IMR-90 (cell line): ENCODE measurements at regions not wholly inside any gene's neighbourhood (a gene's known extent, or its start where the extent isn't known, plus 50 kb on each side); places are given as distances from the start of the nearest gene placed in this dataset.

Source experiments
- CTCF ChIP-seq: conservative IDR thresholded peaks from 2 replicates; pipeline ENCODE4 v1.5.1; 2012; ENCODE audit warnings: mild to moderate bottlenecking, low read depth, low read length, improper control_type of control experiment
- ELK1 ChIP-seq: fragments of 150-350 bp; IDR thresholded peaks from 2 replicates; pipeline ENCODE4 v1.6.1; 2016; ENCODE audit warnings: low read depth, mild to moderate bottlenecking, low read length, moderate library complexity, borderline replicate concordance
- MAFK ChIP-seq: IDR thresholded peaks from 2 replicates; pipeline ENCODE4 v1.6.1; 2012; ENCODE audit warnings: low read depth, low read length, improper control_type of control experiment
- MAZ ChIP-seq: IDR thresholded peaks from 2 replicates; pipeline ENCODE4 v1.6.1; 2012; ENCODE audit warnings: low read depth, mild to moderate bottlenecking, low read length, improper control_type of control experiment, moderate library complexity, borderline replicate concordance
- MXI1 ChIP-seq: IDR thresholded peaks from 2 replicates; pipeline ENCODE4 v1.6.1; 2012; ENCODE audit warnings: low read depth, mild to moderate bottlenecking, low read length, moderate library complexity, borderline replicate concordance
- POLR2A ChIP-seq: IDR thresholded peaks from 2 replicates; pipeline ENCODE4 v1.6.1; 2012; ENCODE audit warnings: mild to moderate bottlenecking, low read depth, low read length
- RAD21 ChIP-seq: IDR thresholded peaks from 2 replicates; pipeline ENCODE4 v1.6.1; 2012; ENCODE audit warnings: low read length, improper control_type of control experiment
- RCOR1 ChIP-seq: IDR thresholded peaks from 2 replicates; pipeline ENCODE4 v1.6.1; 2012; ENCODE audit warnings: mild to moderate bottlenecking, low read length, improper control_type of control experiment; ENCODE audit not compliant: insufficient replicate concordance
- RFX5 ChIP-seq: IDR thresholded peaks from 2 replicates; pipeline ENCODE4 v1.8.0; 2012; ENCODE audit warnings: low read depth, mild to moderate bottlenecking, low read length, moderate library complexity
- USF2 ChIP-seq: fragments of 150-350 bp; IDR thresholded peaks from 2 replicates; pipeline ENCODE4 v1.6.1; 2017; ENCODE audit warnings: mild to moderate bottlenecking, antibody characterized with exemption, low read length, low read depth

GRCh38 chr1:221025956-221026355, 146.7 kb downstream of the HLX start:
- TF ChIP-seq CTCF (no peak), POLR2A (no peak), RFX5 (no peak), USF2 (no peak), MXI1 (no peak), RAD21 (no peak), ELK1 (no peak), MAFK (no peak), RCOR1 (no peak), MAZ (no peak)
